DMS79 treated with DMSO at 0.1 percent for 48 hours (cell line): ENCODE measurements at regions not wholly inside any gene's neighbourhood (a gene's known extent, or its start where the extent isn't known, plus 50 kb on each side); places are given as distances from the start of the nearest gene placed in this dataset.

Experiments used
- DNase-seq: peaks from one replicate; lab custom pipeline; 2025; lab: John Stamatoyannopoulos, UW

- no peak for DNase-seq
These were observed 155.2 kb downstream of the SLC30A10 start for GRCh38 chr1:219773110-219773509.

GRCh38 chr1:219772265-219773036, 155.9 kb downstream of the SLC30A10 start:
- DNase-seq: no peak

- no peak for DNase-seq
These were observed 157.3 kb downstream of the SLC30A10 start for GRCh38 chr1:219771080-219771479.

GRCh38 chr1:219763321-219763720, 150.4 kb upstream of the ZC3H11B start:
- DNase-seq: no peak

GRCh38 chr1:219761208-219761860, 148.4 kb upstream of the ZC3H11B start:
- no peak for DNase-seq

GRCh38 chr1:219759095-219759494, 146.2 kb upstream of the ZC3H11B start:
- DNase-seq: no peak

GRCh38 chr1:219757890-219758289, 145.0 kb upstream of the ZC3H11B start:
- DNase-seq: no peak

- no peak for DNase-seq
These were observed 142.3 kb upstream of the ZC3H11B start for GRCh38 chr1:219755234-219755633.

GRCh38 chr1:219754767-219755166, 141.9 kb upstream of the ZC3H11B start:
- no peak for DNase-seq

GRCh38 chr1:219753914-219754313, 141.0 kb upstream of the ZC3H11B start:
- DNase-seq: no peak

GRCh38 chr1:219752645-219753044, 139.7 kb upstream of the ZC3H11B start:
- DNase-seq: no peak

GRCh38 chr1:219751870-219752507, 139.1 kb upstream of the ZC3H11B start:
- no peak for DNase-seq

GRCh38 chr1:219749370-219749769, 136.5 kb upstream of the ZC3H11B start:
- DNase-seq: no peak

- DNase-seq: no peak
These were observed 133.2 kb upstream of the ZC3H11B start for GRCh38 chr1:219746141-219746540.

GRCh38 chr1:219744652-219745469, 132.0 kb upstream of the ZC3H11B start:
- DNase-seq: no peak

- DNase-seq: no peak
These were observed 128.4 kb upstream of the ZC3H11B start for GRCh38 chr1:219741011-219741970.

- DNase-seq: no peak
These were observed 120.7 kb upstream of the ZC3H11B start for GRCh38 chr1:219733511-219734174.

GRCh38 chr1:219732814-219733491, 120.0 kb upstream of the ZC3H11B start:
- DNase-seq: no peak

GRCh38 chr1:219731771-219732170, 118.9 kb upstream of the ZC3H11B start:
- DNase-seq: no peak
